GM12878 (cell line): ENCODE measurements at regions not wholly inside any gene's neighbourhood (a gene's known extent, or its start where the extent isn't known, plus 50 kb on each side); places are given as distances from the start of the nearest gene placed in this dataset.

ENCODE experiments used
- ATAC-seq: fragments of 200-7000 bp; cut with Tn5 transposase; 3 replicates; pipeline ENCODE4 v1.9.1; 2020; ENCODE audit warnings: mild to moderate bottlenecking, moderate library complexity
- BruUV-seq: library from RNA; stranded (reverse); fragments of 400-500 nt; replicated peaks from 2 replicates; lab custom pipeline; 2021; lab: Mats Ljungman, UMichigan
- CTCF ChIA-PET: fragments of 300-600 bp; sonication (Branson Sonifier 250); formaldehyde crosslinking; extraction: SDS; loops from one replicate; lab custom pipeline; 2021; ENCODE audit warnings: inconsistent platforms; lab: Yijun Ruan, JAX
- POLR2A ChIA-PET: fragments of 350-600 bp; formaldehyde crosslinking; extraction: SDS; loops from one replicate; lab custom pipeline; 2021; ENCODE audit warnings: inconsistent platforms; lab: Charles Lee
- RAD21 ChIA-PET: fragments of 300-600 bp; sonication (Branson Sonifier 250); formaldehyde crosslinking; loops from one replicate; lab custom pipeline; 2023; ENCODE audit warnings: antibody characterized with exemption; ENCODE audit not compliant: unreplicated experiment; lab: Charles Lee
- SMC1A ChIA-PET: fragments of 300-600 bp; sonication (Branson Sonifier 250); formaldehyde crosslinking; loops from one replicate; lab custom pipeline; 2023; ENCODE audit not compliant: unreplicated experiment, uncharacterized antibody; lab: Charles Lee
- DNase-seq: peaks from one replicate; pipeline ENCODE4 v3.0.0-alpha.2; 2011; ENCODE audit warnings: low read depth, low spot score
- FAIRE-seq: peaks from 3 replicates; lab custom pipeline; 2011; peaks lifted over from hg19 to GRCh38; lab: Jason Lieb, UNC
- H2AFZ ChIP-seq: 2 replicates; pipeline ENCODE4 v1.6.0; 2011; ENCODE audit warnings: low read depth, low read length, control low read depth; ENCODE audit not compliant: control insufficient read depth
- H3K27ac ChIP-seq: 2 replicates; pipeline ENCODE4 v1.5.1; 2011; ENCODE audit warnings: control low read depth; ENCODE audit not compliant: control insufficient read depth, insufficient read depth
- H3K27me3 ChIP-seq, 2 experiments: replicated peaks in 1 of 2; 2 replicates each; pipeline versions ENCODE4 v1.6.0 to v1.6.1; 2011; ENCODE audit warnings: low read length in 1 of 2; ENCODE audit not compliant: control insufficient read depth in 2 of 2, insufficient read depth in 2 of 2
- H3K36me3 ChIP-seq, 2 experiments: 2 replicates each; pipeline ENCODE4 v1.5.1; 2011; ENCODE audit warnings: low read length in 1 of 2; ENCODE audit not compliant: control insufficient read depth in 2 of 2, insufficient read depth in 2 of 2
- H3K4me1 ChIP-seq: 2 replicates; pipeline ENCODE4 v1.6.1; 2011; ENCODE audit warnings: mild to moderate bottlenecking, low read length, moderate library complexity, mixed read lengths; ENCODE audit not compliant: control insufficient read depth, insufficient read depth
- H3K4me2 ChIP-seq: 2 replicates; pipeline ENCODE4 v1.6.0; 2011; ENCODE audit warnings: control low read depth; ENCODE audit not compliant: control insufficient read depth, insufficient read depth
- H3K4me3 ChIP-seq: fragments of 200-600 bp; sonication (generic); 2 replicates; pipeline ENCODE4 v1.5.1; 2016
- H3K79me2 ChIP-seq: 2 replicates; pipeline ENCODE4 v1.6.0; 2011; ENCODE audit warnings: low read length; ENCODE audit not compliant: control insufficient read depth, insufficient read depth
- H3K9ac ChIP-seq: 2 replicates; pipeline ENCODE4 v1.8.0; 2011; ENCODE audit warnings: low read length, control low read depth, mixed read lengths; ENCODE audit not compliant: control insufficient read depth, insufficient read depth
- H3K9me3 ChIP-seq: replicated peaks from 3 replicates; pipeline ENCODE4 v1.5.1; 2011; ENCODE audit warnings: mild to moderate bottlenecking, low read length; ENCODE audit not compliant: control insufficient read depth, insufficient read depth
- H4K20me1 ChIP-seq: 2 replicates; pipeline ENCODE4 v1.6.0; 2011; ENCODE audit not compliant: control insufficient read depth, insufficient read depth
- ASH2L ChIP-seq: fragments of 300-600, 200-600 bp; sonication (generic); IDR thresholded peaks from 2 replicates; pipeline ENCODE4 v1.6.1; 2017; ENCODE audit warnings: low read depth, mild to moderate bottlenecking, borderline replicate concordance
- BACH1 ChIP-seq: fragments of 450-650 bp; IDR thresholded peaks from 2 replicates; pipeline ENCODE4 v1.6.1; 2017; ENCODE audit warnings: mild to moderate bottlenecking, borderline replicate concordance
- CBFB ChIP-seq: IDR thresholded peaks from 2 replicates; pipeline ENCODE4 v1.6.1; 2016; ENCODE audit warnings: antibody characterized with exemption, low read depth
- CBX5 ChIP-seq: sonication (generic); IDR thresholded peaks from 2 replicates; pipeline ENCODE4 v1.6.1; 2016; ENCODE audit warnings: low read depth, moderate library complexity, mild to moderate bottlenecking, inconsistent platforms
- CREB1 ChIP-seq: IDR thresholded peaks from 2 replicates; pipeline ENCODE4 v1.6.1; 2012; ENCODE audit warnings: low read depth, mild to moderate bottlenecking, inconsistent platforms
- FOS ChIP-seq: IDR thresholded peaks from 3 replicates; pipeline ENCODE4 v1.6.1; 2011; ENCODE audit warnings: borderline replicate concordance; ENCODE audit not compliant: insufficient read length; ENCODE audit errors: extremely low read depth
- FOXK2 ChIP-seq: fragments of 450-650 bp; IDR thresholded peaks from 2 replicates; pipeline ENCODE4 v1.6.1; 2017; ENCODE audit warnings: mild to moderate bottlenecking, moderate library complexity
- IKZF2 ChIP-seq, 2 experiments: fragments of 450-650 bp; IDR thresholded peaks; 2 replicates each; pipeline ENCODE4 v1.6.1; 2017; ENCODE audit warnings: mild to moderate bottlenecking in 2 of 2, moderate library complexity in 2 of 2
- NBN ChIP-seq: fragments of 450-650 bp; IDR thresholded peaks from 2 replicates; pipeline ENCODE4 v1.6.1; 2016
- PAX5 ChIP-seq: IDR thresholded peaks from 2 replicates; pipeline ENCODE4 v1.6.1; 2011; ENCODE audit warnings: low read depth, low read length, borderline replicate concordance
- REST ChIP-seq: IDR thresholded peaks from 2 replicates; pipeline ENCODE4 v1.6.1; 2012; ENCODE audit warnings: mild to moderate bottlenecking, low read depth, low read length
- SREBF2 ChIP-seq: IDR thresholded peaks from 2 replicates; pipeline ENCODE4 v1.6.1; 2012; ENCODE audit warnings: mild to moderate bottlenecking, low read length
- ZSCAN29 ChIP-seq: fragments of 450-650 bp; IDR thresholded peaks from 2 replicates; pipeline ENCODE4 v1.6.1; 2017; ENCODE audit warnings: mild to moderate bottlenecking, moderate library complexity
- WGBS: methylation state at CpG from one replicate; pipeline ENCODE4 v1.1.6; 2016; ENCODE audit warnings: low lambda C conversion rate; ENCODE audit not compliant: insufficient replicate concordance, insufficient coverage; ENCODE audit errors: missing lambda C conversion rate; 5-methylcytosine and 5-hydroxymethylcytosine counted together
- in situ Hi-C: fragments of 300-500 bp; cut with MboI; formaldehyde crosslinking; loops from 9 replicates; pipeline ENCODE4 v1.14.3; 2018; ENCODE audit warnings: mixed read lengths
- intact Hi-C: fragments of 100-400 bp; cut with micrococcal nuclease; formaldehyde crosslinking; loops from one replicate; pipeline ENCODE4 v1.14.2; 2022; ENCODE audit not compliant: unreplicated experiment

- no peaks in the 10 kb centered on the region for H3K9me3 ChIP-seq
- ChIA-PET POLR2A (no interaction called here), RAD21 (no interaction called here)
- no peak overlapping the region for H2AFZ ChIP-seq
- DNase-seq (no peak), FAIRE-seq (no peak)
- no peaks in the 10 kb centered on the region for H4K20me1 ChIP-seq
- no peak overlapping the region for H3K9ac ChIP-seq
- intact Hi-C loops = no loop called here
- TF ChIP-seq CBFB = no peak
- no peak for TF ChIP-seq ZSCAN29
- no peak for TF ChIP-seq REST
- no peak for TF ChIP-seq CBX5
- no peak for TF ChIP-seq FOS
- no peak for TF ChIP-seq IKZF2 (IDR thresholded peaks at IDR 0.05)
- no peak for TF ChIP-seq PAX5
- TF ChIP-seq BACH1 = no peak
- no peak for TF ChIP-seq NBN
- no peak for TF ChIP-seq CREB1
- TF ChIP-seq FOXK2 = no peak
- no peak for TF ChIP-seq ASH2L
- TF ChIP-seq SREBF2 = no peak
- TF ChIP-seq, all 136 proteins: peak for 0
- 47% methylated on average over 5 of the region's 5 CpGs for WGBS
- ChIA-PET CTCF (no interaction called here), SMC1A (no interaction called here)
- no TSS peak for BruUV-seq
- Histone ChIP-seq H3K4me1 (no peaks in the 10 kb centered on the region), H3K27ac (no peak overlapping the region), H3K4me3 (no peak overlapping the region), H3K27me3 (peaks cover 0 to 3% of the 10 kb centered on the region in 2 experiments; a peak in 1 of 4 replicates), H3K36me3 (no peaks in the 10 kb centered on the region), H3K79me2 (no peaks in the 10 kb centered on the region), H3K4me2 (no peak overlapping the region)
- in situ Hi-C loops = no loop called here
- ATAC-seq = no peak
Measured at GRCh38 chr3:40652072-40652471, 127.3 kb downstream of the ZNF621 start.
